ENCODE measurements at regions not wholly inside any gene's neighbourhood (a gene's known extent, or its start where the extent isn't known, plus 50 kb on each side); places are given as distances from the start of the nearest gene placed in this dataset.

GRCh38 chrX:13128104-13128503, 83.7 kb upstream of the FAM9C start:
- H3K4me1 ChIP-seq (ENCODE audit: control insufficient read depth in 1 of 2, insufficient read depth in 2 of 2, low read length in 2 of 2): no peaks in the 10 kb centered on the region
- H3K79me2 ChIP-seq (ENCODE audit: insufficient read depth, low read length): no peaks in the 10 kb centered on the region
- POLR2A ChIA-PET: no interaction called here
- intact Hi-C loops (cut with micrococcal nuclease): no loop called here
- H3K4me2 ChIP-seq (ENCODE audit: low read length): no peak overlapping the region
- H3K9me3 ChIP-seq (ENCODE audit: control insufficient read depth in 1 of 2, insufficient read depth in 1 of 2, low read depth in 1 of 2, low read length in 2 of 2): no peaks in the 10 kb centered on the region
- no peaks in the 10 kb centered on the region for H3K36me3 ChIP-seq (ENCODE audit: control insufficient read depth in 1 of 2, insufficient read depth in 2 of 2, low read length in 2 of 2)
- TF ChIP-seq CEBPB (IDR thresholded peaks at IDR 0.05; ENCODE audit: low read depth): peak; percentile 89
- no peak for TF ChIP-seq TCF7L2 (IDR thresholded peaks at IDR 0.05; ENCODE audit: borderline replicate concordance, extremely low read depth, insufficient read depth, insufficient read length)
- peak; percentile 40; the same call in 1 of the 2 replicates for TF ChIP-seq FOSL1 (IDR thresholded peaks at IDR 0.05; ENCODE audit: low read depth)
- 0 out of 2 replicates have a peak, but pooled peaks have one; percentile 10 for TF ChIP-seq SP1 (IDR thresholded peaks at IDR 0.05; ENCODE audit: low read depth)
- no peak overlapping the region for H3K4me3 ChIP-seq (replicated peaks in 1 of 2; ENCODE audit: low read depth in 1 of 2, low read length in 2 of 2)
- RAD21 ChIA-PET (ENCODE audit: low non-redundant PET in 1 of 2, low total read pairs in 2 of 2, uncharacterized antibody in 2 of 2, unreplicated experiment in 2 of 2): no interaction called here
- DNase-seq (ENCODE audit: low read depth, low spot score): no peak
- H3K27ac ChIP-seq (ENCODE audit: low read depth, low read length): no peak overlapping the region
- H3K9ac ChIP-seq (ENCODE audit: low read length): no peak overlapping the region
- ATAC-seq: no peak
- no TSS peak for BruUV-seq (replicated peaks)
- H2AFZ ChIP-seq (ENCODE audit: low read depth, low read length, poor library complexity, severe bottlenecking): no peak overlapping the region
- CTCF ChIA-PET: no interaction called here
- no peaks in the 10 kb centered on the region for H3K27me3 ChIP-seq (ENCODE audit: insufficient read depth, low read length)
- H4K20me1 ChIP-seq (ENCODE audit: insufficient read depth): no peaks in the 10 kb centered on the region
- no peaks in the 10 kb centered on the region for H3K9me2 ChIP-seq (ENCODE audit: insufficient read depth)

DNA sequence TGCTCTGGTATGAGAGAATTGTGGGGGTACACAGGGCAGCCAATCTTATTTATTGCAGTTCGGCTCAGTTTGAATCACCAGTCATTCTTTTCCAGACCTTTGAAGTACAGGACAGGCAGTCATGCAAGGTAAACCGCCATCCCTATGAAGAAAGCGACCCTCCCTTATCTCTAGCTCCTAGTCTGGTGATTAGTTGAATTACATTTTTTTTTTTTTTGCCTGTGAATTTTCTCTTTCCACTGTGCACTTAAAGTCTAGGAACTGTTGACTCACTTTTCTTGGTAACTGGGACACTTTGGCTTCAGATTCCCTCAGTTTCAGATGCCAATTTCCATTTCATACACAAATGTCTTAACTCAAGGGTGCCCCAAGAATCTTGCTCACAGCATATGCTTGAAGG, 82.4 kb upstream of the FAM9C start:
- no peak overlapping the region for H3K9ac ChIP-seq (ENCODE audit: low read length)
- TF ChIP-seq CBX3 (IDR thresholded peaks at IDR 0.05; ENCODE audit: low read depth) (no peak), TCF7L2 (IDR thresholded peaks at IDR 0.05; ENCODE audit: borderline replicate concordance, extremely low read depth, insufficient read depth, insufficient read length) (peak; percentile 48)
- no peak overlapping the region for H2AFZ ChIP-seq (ENCODE audit: low read depth, low read length, poor library complexity, severe bottlenecking)
- intact Hi-C loops (cut with micrococcal nuclease): no loop called here
- no peak for ATAC-seq
- no peak for DNase-seq (ENCODE audit: low read depth, low spot score)
- H3K27ac ChIP-seq (ENCODE audit: low read depth, low read length): no peak overlapping the region
- H3K27me3 ChIP-seq (ENCODE audit: insufficient read depth, low read length): no peaks in the 10 kb centered on the region
- no TSS peak for BruUV-seq (replicated peaks)
- no peaks in the 10 kb centered on the region for H3K36me3 ChIP-seq (ENCODE audit: control insufficient read depth in 1 of 2, insufficient read depth in 2 of 2, low read length in 2 of 2)
- H4K20me1 ChIP-seq (ENCODE audit: insufficient read depth): no peaks in the 10 kb centered on the region
- H3K4me2 ChIP-seq (ENCODE audit: low read length): no peak overlapping the region
- no peaks in the 10 kb centered on the region for H3K4me1 ChIP-seq (ENCODE audit: control insufficient read depth in 1 of 2, insufficient read depth in 2 of 2, low read length in 2 of 2)
- no peaks in the 10 kb centered on the region for H3K79me2 ChIP-seq (ENCODE audit: insufficient read depth, low read length)
- no peaks in the 10 kb centered on the region for H3K9me3 ChIP-seq (ENCODE audit: control insufficient read depth in 1 of 2, insufficient read depth in 1 of 2, low read depth in 1 of 2, low read length in 2 of 2)
- H3K9me2 ChIP-seq (ENCODE audit: insufficient read depth): no peaks in the 10 kb centered on the region
- POLR2A ChIA-PET: no interaction called here
- no peak overlapping the region for H3K4me3 ChIP-seq (replicated peaks in 1 of 2; ENCODE audit: low read depth in 1 of 2, low read length in 2 of 2)
- CTCF ChIA-PET: no interaction called here
- RAD21 ChIA-PET (ENCODE audit: low non-redundant PET in 1 of 2, low total read pairs in 2 of 2, uncharacterized antibody in 2 of 2, unreplicated experiment in 2 of 2): no interaction called here

Measured in HCT116 (cell line).